Type B pancreatic cell (in vitro differentiated cells): ENCODE measurements at regions not wholly inside any gene's neighbourhood (a gene's known extent, or its start where the extent isn't known, plus 50 kb on each side); places are given as distances from the start of the nearest gene placed in this dataset.
"Not testable (repeated sequence)": the region's sequence is repeated elsewhere in the genome, so short reads cannot be mapped to it uniquely, and the experiment has no call there.

Experiments used
- DNase-seq: peaks from one replicate; pipeline ENCODE4 v3.0.0; 2021; ENCODE audit warnings: mixed read lengths; ENCODE audit not compliant: unreplicated experiment; ENCODE audit errors: extremely low spot score
- H3K27ac Mint-ChIP-seq: 2 replicates; pipeline ENCODE4 v1.8.0; 2021; ENCODE audit warnings: mild to moderate bottlenecking, mixed read lengths
- H3K27me3 Mint-ChIP-seq: 2 replicates; pipeline ENCODE4 v1.8.0; 2021; ENCODE audit warnings: mixed read lengths
- H3K36me3 Mint-ChIP-seq: 2 replicates; pipeline ENCODE4 v1.8.0; 2021; ENCODE audit warnings: mixed read lengths
- H3K4me1 Mint-ChIP-seq: one replicate; pipeline ENCODE4 v1.8.0; 2021; ENCODE audit warnings: mixed read lengths; ENCODE audit not compliant: unreplicated experiment
- H3K4me3 Mint-ChIP-seq: 2 replicates; pipeline ENCODE4 v1.8.0; 2021; ENCODE audit warnings: mild to moderate bottlenecking, mixed read lengths
- H3K9me3 Mint-ChIP-seq: 2 replicates; pipeline ENCODE4 v1.8.0; 2021; ENCODE audit warnings: mixed read lengths
- CTCF ChIP-seq: fragments of 200-600 bp; sonication (generic); conservative IDR thresholded peaks from 2 replicates; pipeline ENCODE4 v1.5.0; 2021; ENCODE audit warnings: antibody characterized with exemption, mild to moderate bottlenecking

- no peak for TF ChIP-seq CTCF
- peaks cover 5% of the 10 kb centered on the region for H3K27me3 Mint-ChIP-seq
- DNase-seq = no peak
- peaks cover 11% of the 10 kb centered on the region for H3K4me1 Mint-ChIP-seq
- no peak overlapping the region for H3K4me3 Mint-ChIP-seq
- H3K27ac Mint-ChIP-seq = no peak overlapping the region
- no peaks in the 10 kb centered on the region for H3K36me3 Mint-ChIP-seq
- no peaks in the 10 kb centered on the region for H3K9me3 Mint-ChIP-seq
Measured at GRCh38 chr10:120048391-120048790, 155.9 kb downstream of the SEC23IP start.

GRCh38 chr10:120051671-120052070 lies 159.1 kb downstream of the SEC23IP start:
- Mint-ChIP-seq H3K4me3 (no peak overlapping the region), H3K4me1 (peaks cover 11% of the 10 kb centered on the region), H3K27ac (no peak overlapping the region), H3K9me3 (no peaks in the 10 kb centered on the region), H3K36me3 (no peaks in the 10 kb centered on the region), H3K27me3 (peaks cover 5% of the 10 kb centered on the region)
- no peak for DNase-seq
- no peak for TF ChIP-seq CTCF

GRCh38 chr10:120052964-120053702 lies 160.6 kb downstream of the SEC23IP start:
- no peak overlapping the region for H3K27ac Mint-ChIP-seq
- TF ChIP-seq CTCF = no peak
- no peak overlapping the region for H3K4me3 Mint-ChIP-seq
- no peak for DNase-seq
- H3K9me3 Mint-ChIP-seq = no peaks in the 10 kb centered on the region
- H3K36me3 Mint-ChIP-seq = no peaks in the 10 kb centered on the region
- H3K4me1 Mint-ChIP-seq = peaks cover 11% of the 10 kb centered on the region
- peaks cover 13% of the 10 kb centered on the region for H3K27me3 Mint-ChIP-seq

- peaks cover 11% of the 10 kb centered on the region for H3K27me3 Mint-ChIP-seq
- H3K4me1 Mint-ChIP-seq, H3K9me3 Mint-ChIP-seq, DNase-seq, H3K36me3 Mint-ChIP-seq, H3K4me3 Mint-ChIP-seq, H3K27ac Mint-ChIP-seq: not testable (repeated sequence)
Measured at GRCh38 chr10:120059790-120060189, 167.3 kb downstream of the SEC23IP start.

GRCh38 chr10:120067427-120067826 lies 174.9 kb downstream of the SEC23IP start:
- Mint-ChIP-seq H3K9me3 (peaks cover 9% of the 10 kb centered on the region), H3K27me3 (peaks cover 25% of the 10 kb centered on the region), H3K27ac (no peak overlapping the region), H3K4me1 (peaks cover 5% of the 10 kb centered on the region), H3K4me3 (no peak overlapping the region), H3K36me3 (no peaks in the 10 kb centered on the region)
- no peak for TF ChIP-seq CTCF
- DNase-seq = no peak

GRCh38 chr10:120069700-120070099 lies 177.2 kb downstream of the SEC23IP start:
- TF ChIP-seq CTCF = no peak
- Mint-ChIP-seq H3K4me1 (peaks cover 5% of the 10 kb centered on the region), H3K9me3 (peaks cover 16% of the 10 kb centered on the region), H3K27me3 (peaks cover 35% of the 10 kb centered on the region), H3K36me3 (no peaks in the 10 kb centered on the region), H3K27ac (no peak overlapping the region), H3K4me3 (no peak overlapping the region)
- no peak for DNase-seq
